Calu3 (cell line): ENCODE measurements at regions not wholly inside any gene's neighbourhood (a gene's known extent, or its start where the extent isn't known, plus 50 kb on each side); places are given as distances from the start of the nearest gene placed in this dataset.

Experiments
- BruUV-seq: library from RNA; stranded (reverse); fragments of 400-500 nt; replicated peaks from 2 replicates; lab custom pipeline; 2021; lab: Mats Ljungman, UMichigan
- CTCF ChIA-PET: fragments of 300-600 bp; sonication (Branson Sonifier 250); formaldehyde crosslinking; loops from one replicate; lab custom pipeline; 2022; ENCODE audit warnings: antibody characterized with exemption; lab: Charles Lee
- DNase-seq: peaks from one replicate; pipeline ENCODE4 v3.0.0; 2022
- H3K27ac Mint-ChIP-seq: one replicate; pipeline ENCODE4 v1.8.0; 2022; ENCODE audit warnings: mixed read lengths; ENCODE audit not compliant: unreplicated experiment
- H3K27me3 Mint-ChIP-seq: one replicate; pipeline ENCODE4 v1.8.0; 2022; ENCODE audit warnings: mixed read lengths; ENCODE audit not compliant: unreplicated experiment
- H3K36me3 Mint-ChIP-seq: one replicate; pipeline ENCODE4 v1.8.0; 2022; ENCODE audit warnings: mild to moderate bottlenecking, moderate library complexity, mixed read lengths; ENCODE audit not compliant: insufficient read depth, unreplicated experiment
- H3K4me1 Mint-ChIP-seq: one replicate; pipeline ENCODE4 v1.8.0; 2022; ENCODE audit warnings: mild to moderate bottlenecking, low read depth, mixed read lengths; ENCODE audit not compliant: unreplicated experiment
- H3K4me3 Mint-ChIP-seq: one replicate; pipeline ENCODE4 v1.8.0; 2022; ENCODE audit warnings: mild to moderate bottlenecking, low read depth, moderate library complexity, mixed read lengths; ENCODE audit not compliant: unreplicated experiment
- H3K9me3 Mint-ChIP-seq: one replicate; pipeline ENCODE4 v1.8.0; 2022; ENCODE audit warnings: low read depth, mixed read lengths; ENCODE audit not compliant: unreplicated experiment
- CTCF ChIP-seq: fragments of 200-600 bp; IDR thresholded peaks from one replicate; pipeline ENCODE4 v1.8.0; 2022; ENCODE audit warnings: antibody characterized with exemption; ENCODE audit not compliant: unreplicated experiment
- intact Hi-C: fragments of 100-400 bp; cut with micrococcal nuclease; formaldehyde crosslinking; loops from one replicate; pipeline ENCODE4 v1.10.0; 2022; ENCODE audit not compliant: unreplicated experiment

GRCh38 chr4:128410037-128410436, 122.4 kb upstream of the PGRMC2 start:
- H3K9me3 Mint-ChIP-seq: no peaks in the 10 kb centered on the region
- no peaks in the 10 kb centered on the region for H3K4me1 Mint-ChIP-seq
- intact Hi-C loops: no loop called here
- no peak overlapping the region for H3K27ac Mint-ChIP-seq
- no peak for TF ChIP-seq CTCF
- no TSS peak for BruUV-seq
- H3K4me3 Mint-ChIP-seq: no peak overlapping the region
- CTCF ChIA-PET: no interaction called here
- no peaks in the 10 kb centered on the region for H3K27me3 Mint-ChIP-seq
- H3K36me3 Mint-ChIP-seq: no peaks in the 10 kb centered on the region
- no peak for DNase-seq

DNA sequence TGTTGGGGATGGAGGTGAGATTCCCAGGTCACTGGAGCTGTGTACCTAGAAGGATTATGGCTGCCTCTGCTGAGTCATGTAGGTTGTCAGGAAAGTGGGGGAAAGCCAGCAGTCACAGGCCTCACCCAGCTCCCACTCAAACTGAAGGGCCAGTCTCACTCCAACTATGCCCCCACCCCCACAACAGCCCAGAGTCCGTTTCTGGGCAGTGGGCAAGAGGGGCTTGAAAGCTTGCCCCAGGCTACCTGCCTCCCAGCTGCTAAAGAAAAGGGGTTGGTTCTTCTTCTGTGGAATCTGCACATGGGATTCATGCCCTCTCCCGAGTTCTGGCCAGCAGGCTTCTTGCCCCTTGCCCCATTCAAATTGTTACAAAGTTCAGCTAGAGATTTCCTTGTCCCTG, 116.0 kb upstream of the PGRMC2 start:
- H3K4me1 Mint-ChIP-seq: no peaks in the 10 kb centered on the region
- H3K9me3 Mint-ChIP-seq: no peaks in the 10 kb centered on the region
- BruUV-seq: no TSS peak
- no peaks in the 10 kb centered on the region for H3K36me3 Mint-ChIP-seq
- intact Hi-C loops: no loop called here
- H3K4me3 Mint-ChIP-seq: no peak overlapping the region
- no peak overlapping the region for H3K27ac Mint-ChIP-seq
- DNase-seq: no peak
- CTCF ChIA-PET: no interaction called here
- H3K27me3 Mint-ChIP-seq: no peaks in the 10 kb centered on the region
- TF ChIP-seq CTCF: no peak

DNA sequence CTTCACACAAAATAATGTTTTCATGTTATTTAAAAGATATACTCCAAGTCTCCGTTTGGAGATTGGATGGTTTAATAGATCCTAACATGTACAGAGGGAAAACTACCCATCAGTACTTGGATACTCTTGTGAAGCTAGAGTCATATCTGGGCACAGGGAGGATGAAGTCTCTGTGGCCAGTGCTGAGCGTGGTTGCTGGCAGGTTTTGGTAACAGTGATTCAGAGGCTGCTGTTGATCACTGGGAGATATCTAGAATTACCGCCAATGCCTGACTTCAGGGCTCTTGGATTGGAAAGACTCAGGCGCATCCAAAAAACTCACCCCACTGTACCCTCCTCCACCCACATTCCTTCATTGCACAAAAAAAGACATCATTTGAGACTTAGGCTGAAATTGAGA, 107.2 kb upstream of the PGRMC2 start:
- no peak for DNase-seq
- H3K36me3 Mint-ChIP-seq: no peaks in the 10 kb centered on the region

DNA sequence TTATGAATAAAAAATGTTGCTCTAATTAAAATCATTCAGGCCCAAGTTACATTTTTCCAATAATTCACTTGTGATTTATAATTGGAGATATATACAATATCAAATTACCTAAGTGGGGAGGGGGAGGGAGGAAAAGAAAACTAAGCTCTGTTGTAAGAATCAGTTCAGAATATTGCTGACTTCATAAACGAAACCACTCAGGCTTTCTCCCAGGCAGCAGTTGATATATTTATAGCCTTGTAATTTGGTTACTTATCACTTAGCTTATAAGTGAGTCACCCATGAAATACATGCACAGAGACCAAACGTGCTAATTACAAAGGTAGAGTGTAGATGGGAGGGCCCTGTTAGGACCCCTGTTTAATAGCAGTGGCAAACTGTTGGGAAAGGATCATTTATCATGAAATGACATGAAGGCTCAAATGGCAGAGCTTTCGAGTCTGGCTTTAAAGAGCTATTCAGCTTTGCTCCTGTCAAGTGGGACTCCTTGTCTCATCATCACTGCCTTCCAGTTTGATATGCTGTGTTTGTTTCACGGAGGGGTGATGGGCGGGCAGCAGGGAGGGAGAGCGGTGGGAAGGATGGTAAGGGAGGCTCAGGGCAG, 105.6 kb upstream of the PGRMC2 start:
- CTCF ChIA-PET: interaction anchor here (0.9 to 1.4 kb wide), 2 partner anchors 9 to 12 kb away, joined by 3 read pairs; no protein-coding TSS in a partner anchor

More for the DNA sequence above, 107.2 kb upstream of the PGRMC2 start:
- TF ChIP-seq CTCF: no peak
- Mint-ChIP-seq H3K27me3 (no peaks in the 10 kb centered on the region), H3K4me1 (peaks cover 8% of the 10 kb centered on the region), H3K4me3 (no peak overlapping the region), H3K27ac (no peak overlapping the region), H3K9me3 (no peaks in the 10 kb centered on the region)
- intact Hi-C loops: no loop called here
- no TSS peak for BruUV-seq
- CTCF ChIA-PET: no interaction called here

More for the DNA sequence above, 105.6 kb upstream of the PGRMC2 start:
- intact Hi-C loops: no loop called here
- no TSS peak for BruUV-seq
- no peaks in the 10 kb centered on the region for H3K36me3 Mint-ChIP-seq
- H3K4me1 Mint-ChIP-seq: peaks cover 13% of the 10 kb centered on the region
- no peak for TF ChIP-seq CTCF
- H3K27ac Mint-ChIP-seq: no peak overlapping the region
- H3K9me3 Mint-ChIP-seq: no peaks in the 10 kb centered on the region
- no peak for DNase-seq
- peak overlapping the region; percentile 19 for H3K4me3 Mint-ChIP-seq
- H3K27me3 Mint-ChIP-seq: no peaks in the 10 kb centered on the region
